ENCODE measurements at regions not wholly inside any gene's neighbourhood (a gene's known extent, or its start where the extent isn't known, plus 50 kb on each side); places are given as distances from the start of the nearest gene placed in this dataset.

DNA sequence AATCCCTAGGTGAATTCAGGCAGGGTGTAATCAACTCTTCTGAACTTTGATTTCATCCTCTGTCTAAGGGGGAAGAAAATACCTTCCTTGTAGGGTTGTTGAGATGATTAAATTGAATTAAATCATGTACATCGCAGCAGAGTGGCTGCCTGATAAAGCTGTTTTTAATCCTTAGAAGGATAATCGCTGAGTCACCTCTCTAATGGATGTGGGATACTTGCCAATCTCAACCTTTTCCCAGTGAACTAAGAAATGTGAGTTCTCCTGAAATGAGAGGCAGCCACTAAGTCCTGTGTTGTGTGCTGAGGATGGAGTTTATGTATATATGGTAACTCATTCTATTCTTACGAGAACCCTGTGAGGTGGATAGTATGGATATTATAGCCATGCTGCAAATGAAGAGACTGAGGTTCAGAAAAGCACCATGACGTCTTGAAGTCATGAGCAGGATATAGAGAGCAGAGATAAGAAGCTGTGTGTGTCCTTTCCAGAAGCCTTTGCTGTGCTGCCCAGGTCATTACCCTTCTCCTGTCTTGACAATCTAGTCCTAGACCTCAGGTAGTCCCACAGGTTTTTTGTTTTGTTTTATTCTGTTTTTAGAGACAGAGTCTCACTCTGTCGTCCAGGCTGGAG is 93.3 kb downstream of the HNRNPLL start:
- TF ChIP-seq, protein P1, sequence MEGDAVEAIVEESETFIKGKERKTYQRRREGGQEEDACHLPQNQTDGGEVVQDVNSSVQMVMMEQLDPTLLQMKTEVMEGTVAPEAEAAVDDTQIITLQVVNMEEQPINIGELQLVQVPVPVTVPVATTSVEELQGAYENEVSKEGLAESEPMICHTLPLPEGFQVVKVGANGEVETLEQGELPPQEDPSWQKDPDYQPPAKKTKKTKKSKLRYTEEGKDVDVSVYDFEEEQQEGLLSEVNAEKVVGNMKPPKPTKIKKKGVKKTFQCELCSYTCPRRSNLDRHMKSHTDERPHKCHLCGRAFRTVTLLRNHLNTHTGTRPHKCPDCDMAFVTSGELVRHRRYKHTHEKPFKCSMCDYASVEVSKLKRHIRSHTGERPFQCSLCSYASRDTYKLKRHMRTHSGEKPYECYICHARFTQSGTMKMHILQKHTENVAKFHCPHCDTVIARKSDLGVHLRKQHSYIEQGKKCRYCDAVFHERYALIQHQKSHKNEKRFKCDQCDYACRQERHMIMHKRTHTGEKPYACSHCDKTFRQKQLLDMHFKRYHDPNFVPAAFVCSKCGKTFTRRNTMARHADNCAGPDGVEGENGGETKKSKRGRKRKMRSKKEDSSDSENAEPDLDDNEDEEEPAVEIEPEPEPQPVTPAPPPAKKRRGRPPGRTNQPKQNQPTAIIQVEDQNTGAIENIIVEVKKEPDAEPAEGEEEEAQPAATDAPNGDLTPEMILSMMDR (IDR thresholded peaks at IDR 0.05; ENCODE audit: low read depth, low read length, poor library complexity, severe bottlenecking): no peak
- no peak for TF ChIP-seq EZH2phosphoT487 (IDR thresholded peaks at IDR 0.05; ENCODE audit: borderline replicate concordance, low read length)
